SH-SY5Y (cell line): ENCODE measurements at regions not wholly inside any gene's neighbourhood (a gene's known extent, or its start where the extent isn't known, plus 50 kb on each side); places are given as distances from the start of the nearest gene placed in this dataset.

ENCODE experiments used
- GATA2 ChIP-seq: IDR thresholded peaks from 2 replicates; pipeline ENCODE4 v1.6.1; 2011; ENCODE audit warnings: mild to moderate bottlenecking, low read depth, low read length
- GATA3 ChIP-seq: IDR thresholded peaks from 2 replicates; pipeline ENCODE4 v1.6.1; 2011; ENCODE audit warnings: low read depth, mild to moderate bottlenecking, low read length, moderate library complexity

GRCh38 chr13:82867284-82867683, 1015.0 kb downstream of the SLITRK1 start:
- TF ChIP-seq GATA2: no peak
- TF ChIP-seq GATA3: no peak
